ENCODE measurements at regions not wholly inside any gene's neighbourhood (a gene's known extent, or its start where the extent isn't known, plus 50 kb on each side); places are given as distances from the start of the nearest gene placed in this dataset.
A peak's percentile ranks its signal among the peaks of the same experiment; 100 is the strongest.

- Histone ChIP-seq H3K36me3 (ENCODE audit: low read depth) (no peaks in the 10 kb centered on the region), H3K4me3 (ENCODE audit: severe bottlenecking) (no peak overlapping the region), H3K27ac (ENCODE audit: poor library complexity, severe bottlenecking) (no peak overlapping the region), H3K4me1 (ENCODE audit: insufficient read depth, poor library complexity, severe bottlenecking) (no peaks in the 10 kb centered on the region), H3K9me3 (ENCODE audit: severe bottlenecking) (no peaks in the 10 kb centered on the region), H3K27me3 (ENCODE audit: insufficient read depth, poor library complexity, severe bottlenecking) (no peaks in the 10 kb centered on the region)
- DNase-seq (ENCODE audit: low spot score) = no peak
- no peak for ATAC-seq (ENCODE audit: low read depth)
- no peak for TF ChIP-seq CTCF (IDR thresholded peaks at IDR 0.05; ENCODE audit: poor library complexity, severe bottlenecking)
Observed at GRCh38 chr9:19701991-19702390, 86.8 kb downstream of the SLC24A2 start.

- H3K27me3 ChIP-seq (ENCODE audit: insufficient read depth, poor library complexity, severe bottlenecking) = no peaks in the 10 kb centered on the region
- H3K9me3 ChIP-seq (ENCODE audit: severe bottlenecking) = no peaks in the 10 kb centered on the region
- no peak for DNase-seq (ENCODE audit: low spot score)
- ATAC-seq (ENCODE audit: low read depth) = no peak
- no peaks in the 10 kb centered on the region for H3K4me1 ChIP-seq (ENCODE audit: insufficient read depth, poor library complexity, severe bottlenecking)
- TF ChIP-seq CTCF (IDR thresholded peaks at IDR 0.05; ENCODE audit: poor library complexity, severe bottlenecking) = no peak
- no peak overlapping the region for H3K4me3 ChIP-seq (ENCODE audit: severe bottlenecking)
- H3K36me3 ChIP-seq (ENCODE audit: low read depth) = no peaks in the 10 kb centered on the region
- H3K27ac ChIP-seq (ENCODE audit: poor library complexity, severe bottlenecking) = no peak overlapping the region
Observed at GRCh38 chr9:19701274-19701673, 87.6 kb downstream of the SLC24A2 start.

- no peak overlapping the region for H3K27ac ChIP-seq (ENCODE audit: poor library complexity, severe bottlenecking)
- no peaks in the 10 kb centered on the region for H3K4me1 ChIP-seq (ENCODE audit: insufficient read depth, poor library complexity, severe bottlenecking)
- ATAC-seq (ENCODE audit: low read depth) (no peak), DNase-seq (ENCODE audit: low spot score) (no peak)
- H3K4me3 ChIP-seq (ENCODE audit: severe bottlenecking) = no peak overlapping the region
- no peaks in the 10 kb centered on the region for H3K27me3 ChIP-seq (ENCODE audit: insufficient read depth, poor library complexity, severe bottlenecking)
- no peaks in the 10 kb centered on the region for H3K36me3 ChIP-seq (ENCODE audit: low read depth)
- H3K9me3 ChIP-seq (ENCODE audit: severe bottlenecking) = no peaks in the 10 kb centered on the region
- TF ChIP-seq CTCF (IDR thresholded peaks at IDR 0.05; ENCODE audit: poor library complexity, severe bottlenecking) = no peak
Observed at GRCh38 chr9:19700699-19701098, 88.1 kb downstream of the SLC24A2 start.

GRCh38 chr9:19699756-19700155, 89.1 kb downstream of the SLC24A2 start:
- TF ChIP-seq CTCF (IDR thresholded peaks at IDR 0.05; ENCODE audit: poor library complexity, severe bottlenecking) = no peak
- Histone ChIP-seq H3K4me3 (ENCODE audit: severe bottlenecking) (no peak overlapping the region), H3K27me3 (ENCODE audit: insufficient read depth, poor library complexity, severe bottlenecking) (no peaks in the 10 kb centered on the region), H3K27ac (ENCODE audit: poor library complexity, severe bottlenecking) (no peak overlapping the region), H3K9me3 (ENCODE audit: severe bottlenecking) (no peaks in the 10 kb centered on the region), H3K4me1 (ENCODE audit: insufficient read depth, poor library complexity, severe bottlenecking) (no peaks in the 10 kb centered on the region), H3K36me3 (ENCODE audit: low read depth) (no peaks in the 10 kb centered on the region)
- DNase-seq (ENCODE audit: low spot score) (no peak), ATAC-seq (ENCODE audit: low read depth) (0 out of 3 replicates have a peak, but pooled peaks have one; percentile 31)

GRCh38 chr9:19698960-19699359, 89.9 kb downstream of the SLC24A2 start:
- DNase-seq (ENCODE audit: low spot score) (no peak), ATAC-seq (ENCODE audit: low read depth) (no peak)
- H3K36me3 ChIP-seq (ENCODE audit: low read depth) = no peaks in the 10 kb centered on the region
- H3K9me3 ChIP-seq (ENCODE audit: severe bottlenecking) = no peaks in the 10 kb centered on the region
- no peaks in the 10 kb centered on the region for H3K27me3 ChIP-seq (ENCODE audit: insufficient read depth, poor library complexity, severe bottlenecking)
- H3K4me1 ChIP-seq (ENCODE audit: insufficient read depth, poor library complexity, severe bottlenecking) = no peaks in the 10 kb centered on the region
- no peak overlapping the region for H3K27ac ChIP-seq (ENCODE audit: poor library complexity, severe bottlenecking)
- no peak for TF ChIP-seq CTCF (IDR thresholded peaks at IDR 0.05; ENCODE audit: poor library complexity, severe bottlenecking)
- H3K4me3 ChIP-seq (ENCODE audit: severe bottlenecking) = no peak overlapping the region
